Erythroblast (primary cell): ENCODE measurements at regions not wholly inside any gene's neighbourhood (a gene's known extent, or its start where the extent isn't known, plus 50 kb on each side); places are given as distances from the start of the nearest gene placed in this dataset.

Source experiments
- GATA1 ChIP-seq: IDR thresholded peaks from 2 replicates; pipeline ENCODE4 v1.6.1; 2011; ENCODE audit warnings: low read depth, mild to moderate bottlenecking, control low read depth, low read length, moderate library complexity
- POLR2A ChIP-seq: IDR thresholded peaks from 2 replicates; pipeline ENCODE4 v1.6.1; 2011; ENCODE audit warnings: mild to moderate bottlenecking, low read length

- no peak for TF ChIP-seq POLR2A
- TF ChIP-seq GATA1: no peak
Observed at GRCh38 chr20:8971669-8972316, 97.1 kb upstream of the PLCB4 start.
